MM.1S (cell line): ENCODE measurements at regions not wholly inside any gene's neighbourhood (a gene's known extent, or its start where the extent isn't known, plus 50 kb on each side); places are given as distances from the start of the nearest gene placed in this dataset.

Experiments
- DNase-seq: peaks from one replicate; pipeline ENCODE4 v3.0.0-alpha.2; 2015
- H2AFZ ChIP-seq: fragments of 300-600 bp; sonication (generic); 2 replicates; pipeline ENCODE4 v1.6.0; 2016; ENCODE audit warnings: antibody characterized with exemption, low read length
- H3F3A ChIP-seq: fragments of 300-600 bp; sonication (generic); 2 replicates; pipeline ENCODE4 v1.6.1; 2016; ENCODE audit warnings: mild to moderate bottlenecking, antibody characterized with exemption, low read length, moderate library complexity, mixed read lengths; ENCODE audit not compliant: insufficient read depth
- H3K27ac ChIP-seq: fragments of 300-600 bp; sonication (generic); 2 replicates; pipeline ENCODE4 v1.5.1; 2016; ENCODE audit warnings: mild to moderate bottlenecking, low read length
- H3K27me3 ChIP-seq: fragments of 300-600 bp; sonication (generic); replicated peaks from 2 replicates; pipeline ENCODE4 v1.6.0; 2016; ENCODE audit warnings: low read length; ENCODE audit not compliant: insufficient read depth
- H3K36me3 ChIP-seq: fragments of 300-600 bp; sonication (generic); replicated peaks from 2 replicates; pipeline ENCODE4 v1.6.1; 2016; ENCODE audit warnings: mild to moderate bottlenecking, low read length, mixed read lengths; ENCODE audit not compliant: insufficient read depth
- H3K4me1 ChIP-seq: fragments of 300-600 bp; sonication (generic); 2 replicates; pipeline ENCODE4 v1.6.1; 2016; ENCODE audit warnings: low read length, mixed read lengths
- H3K4me2 ChIP-seq: fragments of 300-600 bp; sonication (generic); 2 replicates; pipeline ENCODE4 v1.6.0; 2016; ENCODE audit warnings: low read depth, low read length
- H3K4me3 ChIP-seq: fragments of 300-600 bp; sonication (generic); 2 replicates; pipeline ENCODE4 v1.5.1; 2016; ENCODE audit warnings: low read length, mixed read lengths
- H3K79me2 ChIP-seq: fragments of 300-600 bp; sonication (generic); 2 replicates; pipeline ENCODE4 v1.6.1; 2016; ENCODE audit warnings: mixed run types, low read length, mixed read lengths
- H3K9ac ChIP-seq: fragments of 300-600 bp; sonication (generic); 2 replicates; pipeline ENCODE4 v1.6.1; 2016; ENCODE audit warnings: low read length, mixed read lengths
- H3K9me2 ChIP-seq: fragments of 300-600 bp; sonication (generic); replicated peaks from 2 replicates; pipeline ENCODE4 v1.6.1; 2016; ENCODE audit warnings: mild to moderate bottlenecking, low read length, mixed read lengths; ENCODE audit not compliant: insufficient read depth
- H3K9me3 ChIP-seq: fragments of 300-600 bp; sonication (generic); replicated peaks from 2 replicates; pipeline ENCODE4 v1.6.1; 2016; ENCODE audit warnings: mild to moderate bottlenecking, low read length, mixed read lengths; ENCODE audit not compliant: insufficient read depth
- H4K20me1 ChIP-seq: fragments of 300-600 bp; sonication (generic); 2 replicates; pipeline ENCODE4 v1.6.1; 2016; ENCODE audit warnings: mild to moderate bottlenecking, low read length, moderate library complexity, mixed read lengths; ENCODE audit not compliant: insufficient read depth
- CTCF ChIP-seq: fragments of 300-600 bp; sonication (generic); IDR thresholded peaks from 2 replicates; pipeline ENCODE4 v1.5.1; 2016; ENCODE audit warnings: antibody characterized with exemption, low read length, mixed read lengths
- EZH2 ChIP-seq: fragments of 300-600 bp; sonication (generic); optimal IDR thresholded peaks from 2 replicates; pipeline ENCODE3; 2017; ENCODE audit warnings: low read depth, mild to moderate bottlenecking, antibody characterized with exemption, low read length, mixed read lengths
- EZH2phosphoT487 ChIP-seq: fragments of 300-600 bp; sonication (generic); IDR thresholded peaks from 2 replicates; pipeline ENCODE4 v1.6.1; 2018; ENCODE audit warnings: antibody characterized with exemption, low read length

GRCh38 chr5:174448041-174448440, 276.3 kb upstream of the MSX2 start:
- H3K27me3 ChIP-seq, result no peaks in the 10 kb centered on the region
- H4K20me1 ChIP-seq, result no peaks in the 10 kb centered on the region
- no peak overlapping the region for H3K27ac ChIP-seq
- H3K4me3 ChIP-seq, result no peak overlapping the region
- no peak overlapping the region for H2AFZ ChIP-seq
- no peaks in the 10 kb centered on the region for H3F3A ChIP-seq
- H3K36me3 ChIP-seq, result no peaks in the 10 kb centered on the region
- H3K9me3 ChIP-seq, result no peaks in the 10 kb centered on the region
- TF ChIP-seq CTCF (no peak), EZH2phosphoT487 (no peak), EZH2 (no peak)
- no peaks in the 10 kb centered on the region for H3K79me2 ChIP-seq
- H3K4me2 ChIP-seq, result no peak overlapping the region
- no peak for DNase-seq
- H3K9ac ChIP-seq, result no peak overlapping the region
- no peaks in the 10 kb centered on the region for H3K4me1 ChIP-seq
- no peaks in the 10 kb centered on the region for H3K9me2 ChIP-seq

GRCh38 chr5:174448662-174449061, 275.7 kb upstream of the MSX2 start:
- Histone ChIP-seq H3K79me2 (no peaks in the 10 kb centered on the region), H3K9ac (no peak overlapping the region), H3K4me3 (no peak overlapping the region), H3K27ac (no peak overlapping the region), H3F3A (no peaks in the 10 kb centered on the region), H3K4me2 (no peak overlapping the region), H3K36me3 (no peaks in the 10 kb centered on the region), H3K4me1 (no peaks in the 10 kb centered on the region), H4K20me1 (no peaks in the 10 kb centered on the region), H3K27me3 (no peaks in the 10 kb centered on the region), H3K9me2 (no peaks in the 10 kb centered on the region), H2AFZ (no peak overlapping the region), H3K9me3 (no peaks in the 10 kb centered on the region)
- TF ChIP-seq EZH2 (no peak), EZH2phosphoT487 (no peak), CTCF (no peak)
- no peak for DNase-seq

- Histone ChIP-seq H3K9me3 (no peaks in the 10 kb centered on the region), H4K20me1 (no peaks in the 10 kb centered on the region), H3K79me2 (no peaks in the 10 kb centered on the region), H3K36me3 (no peaks in the 10 kb centered on the region), H3K9ac (no peak overlapping the region), H3K27ac (no peak overlapping the region), H3K4me3 (no peak overlapping the region), H3K27me3 (no peaks in the 10 kb centered on the region), H3K9me2 (no peaks in the 10 kb centered on the region), H3K4me2 (no peak overlapping the region), H3K4me1 (no peaks in the 10 kb centered on the region), H3F3A (no peaks in the 10 kb centered on the region), H2AFZ (no peak overlapping the region)
- TF ChIP-seq CTCF (no peak), EZH2 (no peak)
- DNase-seq, result no peak
Measured at GRCh38 chr5:174453690-174454089, 270.7 kb upstream of the MSX2 start.
